IMR-90 (cell line): ENCODE measurements at regions not wholly inside any gene's neighbourhood (a gene's known extent, or its start where the extent isn't known, plus 50 kb on each side); places are given as distances from the start of the nearest gene placed in this dataset.

ENCODE experiments used
- ATAC-seq: fragments of 200-7000 bp; cut with Tn5 transposase; 2 replicates; pipeline ENCODE4 v1.9.1; 2020; ENCODE audit warnings: low read depth, mild to moderate bottlenecking, moderate library complexity
- BruUV-seq: library from RNA; stranded (reverse); fragments of 400-500 nt; replicated peaks from 2 replicates; lab custom pipeline; 2021; lab: Mats Ljungman, UMichigan
- CTCF ChIA-PET: fragments of 300-600 bp; formaldehyde crosslinking; extraction: SDS; loops from one replicate; lab custom pipeline; 2021; ENCODE audit warnings: antibody characterized with exemption; lab: Yijun Ruan, JAX
- POLR2A ChIA-PET: fragments of 300-600 bp; sonication (Branson Sonifier 250); formaldehyde crosslinking; loops from one replicate; lab custom pipeline; 2022; ENCODE audit warnings: antibody characterized with exemption; ENCODE audit not compliant: unreplicated experiment; lab: Charles Lee
- DNase-seq: peaks from one replicate; pipeline ENCODE4 v3.0.0; 2013
- H2AFZ ChIP-seq: replicated peaks from 2 replicates; pipeline ENCODE3; 2013; ENCODE audit warnings: low read length, mild to moderate bottlenecking; ENCODE audit not compliant: poor library complexity
- H2AK5ac ChIP-seq: 2 replicates; pipeline ENCODE4 v1.6.1; 2013; ENCODE audit warnings: low read depth, low read length, inconsistent platforms
- H2AK9ac ChIP-seq: replicated peaks from 2 replicates; pipeline ENCODE3; 2013; ENCODE audit warnings: mild to moderate bottlenecking, low read depth, low read length, moderate library complexity; ENCODE audit not compliant: poor library complexity
- H2BK120ac ChIP-seq: 2 replicates; pipeline ENCODE4 v1.6.1; 2013; ENCODE audit warnings: low read depth, low read length, inconsistent platforms
- H2BK15ac ChIP-seq: 3 replicates; pipeline ENCODE4 v1.6.1; 2013; ENCODE audit warnings: low read depth, low read length, inconsistent platforms
- H2BK20ac ChIP-seq: 2 replicates; pipeline ENCODE4 v1.6.1; 2013; ENCODE audit warnings: low read depth, mild to moderate bottlenecking, inconsistent platforms, low read length, moderate library complexity
- H2BK5ac ChIP-seq: 2 replicates; pipeline ENCODE4 v1.6.1; 2013; ENCODE audit warnings: mild to moderate bottlenecking, low read depth, low read length, inconsistent platforms; ENCODE audit not compliant: poor library complexity, severe bottlenecking
- H3K14ac ChIP-seq: replicated peaks from 2 replicates; pipeline ENCODE4 v1.6.1; 2013; ENCODE audit warnings: low read depth, low read length, inconsistent platforms
- H3K18ac ChIP-seq: 2 replicates; pipeline ENCODE4 v1.6.1; 2013; ENCODE audit warnings: low read depth, low read length, control low read depth
- H3K23ac ChIP-seq: 2 replicates; pipeline ENCODE4 v1.6.1; 2013; ENCODE audit warnings: low read depth, low read length, inconsistent platforms
- H3K27ac ChIP-seq: 2 replicates; pipeline ENCODE4 v1.5.1; 2013; ENCODE audit warnings: mild to moderate bottlenecking, control low read depth, low read length; ENCODE audit not compliant: insufficient read depth
- H3K27me3 ChIP-seq: 2 replicates; pipeline ENCODE4 v1.6.1; 2013; ENCODE audit warnings: low read length; ENCODE audit not compliant: control insufficient read depth, insufficient read depth
- H3K36me3 ChIP-seq: 2 replicates; pipeline ENCODE4 v1.6.1; 2013; ENCODE audit warnings: low read length, mixed read lengths; ENCODE audit not compliant: control insufficient read depth, insufficient read depth
- H3K4ac ChIP-seq: 2 replicates; pipeline ENCODE4 v1.6.1; 2013; ENCODE audit warnings: low read depth, low read length, inconsistent platforms
- H3K4me1 ChIP-seq: 2 replicates; pipeline ENCODE4 v1.6.1; 2013; ENCODE audit warnings: low read length, mixed read lengths; ENCODE audit not compliant: control insufficient read depth, insufficient read depth
- H3K4me2 ChIP-seq: 2 replicates; pipeline ENCODE4 v1.6.1; 2013; ENCODE audit warnings: low read depth, mild to moderate bottlenecking, control low read depth, low read length, moderate library complexity
- H3K4me3 ChIP-seq: 2 replicates; pipeline ENCODE4 v1.5.1; 2013; ENCODE audit warnings: low read depth, mild to moderate bottlenecking, control low read depth, low read length, moderate library complexity; ENCODE audit not compliant: insufficient read depth
- H3K56ac ChIP-seq: 2 replicates; pipeline ENCODE4 v1.6.1; 2013; ENCODE audit warnings: low read length, inconsistent platforms; ENCODE audit not compliant: insufficient read depth; ENCODE audit errors: extremely low read depth
- H3K79me1 ChIP-seq, 2 experiments: 2 replicates each; pipeline ENCODE4 v1.6.1; 2013; ENCODE audit warnings: low read length in 2 of 2, inconsistent platforms in 1 of 2, low read depth in 1 of 2
- H3K9ac ChIP-seq: 2 replicates; pipeline ENCODE4 v1.6.1; 2013; ENCODE audit warnings: low read depth, low read length, control low read depth
- H3K9me1 ChIP-seq: 2 replicates; pipeline ENCODE4 v1.6.1; 2013; ENCODE audit warnings: low read length, inconsistent platforms; ENCODE audit not compliant: insufficient read depth
- H3K9me3 ChIP-seq: 2 replicates; pipeline ENCODE4 v1.6.1; 2013; ENCODE audit warnings: low read length; ENCODE audit not compliant: control insufficient read depth, insufficient read depth
- H4K20me1 ChIP-seq: 2 replicates; pipeline ENCODE4 v1.6.1; 2013; ENCODE audit warnings: low read length, inconsistent platforms; ENCODE audit not compliant: insufficient read depth
- H4K5ac ChIP-seq: 2 replicates; pipeline ENCODE4 v1.6.1; 2013; ENCODE audit warnings: mild to moderate bottlenecking, low read depth, low read length, control low read depth
- H4K8ac ChIP-seq, 2 experiments: 2 replicates each; pipeline ENCODE4 v1.6.1; 2013; ENCODE audit warnings: low read depth in 2 of 2, low read length in 2 of 2, control low read depth in 1 of 2, inconsistent platforms in 1 of 2
- H4K91ac ChIP-seq: 2 replicates; pipeline ENCODE4 v1.6.1; 2013; ENCODE audit warnings: low read depth, low read length, inconsistent platforms; ENCODE audit not compliant: insufficient read depth
- FOS ChIP-seq: fragments of 150-350 bp; IDR thresholded peaks from 2 replicates; pipeline ENCODE4 v1.6.1; 2016; ENCODE audit warnings: low read depth, low read length
- MAZ ChIP-seq: IDR thresholded peaks from 2 replicates; pipeline ENCODE4 v1.6.1; 2012; ENCODE audit warnings: low read depth, mild to moderate bottlenecking, low read length, improper control_type of control experiment, moderate library complexity, borderline replicate concordance
- USF2 ChIP-seq: fragments of 150-350 bp; IDR thresholded peaks from 2 replicates; pipeline ENCODE4 v1.6.1; 2017; ENCODE audit warnings: mild to moderate bottlenecking, antibody characterized with exemption, low read length, low read depth
- WGBS, 2 experiments: methylation state at CpG; one replicate each; pipeline versions ENCODE4 v1.1.5 to v1.1.7; 2013; ENCODE audit warnings: missing lambda C conversion rate in 2 of 2; ENCODE audit not compliant: insufficient read length in 1 of 2; ENCODE audit errors: extremely low coverage in 2 of 2; 5-methylcytosine and 5-hydroxymethylcytosine counted together
- dilution Hi-C: fragments of 300-500 bp; cut with HindIII; formaldehyde crosslinking; loops from one replicate; pipeline ENCODE4 v1.14.3; 2018; ENCODE audit warnings: low sequenced_read_pairs; ENCODE audit not compliant: unreplicated experiment
- in situ Hi-C: fragments of 300-500 bp; cut with MboI; formaldehyde crosslinking; loops from 3 replicates; pipeline ENCODE4 v1.14.3; 2019; ENCODE audit warnings: low sequenced_read_pairs, inconsistent platforms, mixed read lengths
- intact Hi-C: fragments of 100-400 bp; cut with micrococcal nuclease; formaldehyde crosslinking; loops from 2 replicates; pipeline ENCODE4 v1.10.0; 2022

- H2AFZ ChIP-seq, result no peak overlapping the region
- peaks cover 3% of the 10 kb centered on the region; the same call in 1 of the 2 replicates for H3K4me1 ChIP-seq
- H3K23ac ChIP-seq, result no peak overlapping the region
- H2BK120ac ChIP-seq, result no peak overlapping the region
- dilution Hi-C loops (no loop called here), intact Hi-C loops (no loop called here), in situ Hi-C loops (no loop called here)
- no peaks in the 10 kb centered on the region for H4K20me1 ChIP-seq
- BruUV-seq, result no TSS peak
- H2BK5ac ChIP-seq, result no peak overlapping the region
- H3K4me3 ChIP-seq, result no peak overlapping the region
- H4K8ac ChIP-seq, result no peak overlapping the region
- POLR2A ChIA-PET, result no interaction called here
- 20% methylated on average over 1 of the region's 10 CpGs; no CpG with 5 or more reads in 1 of the 2 experiments for WGBS, 2 experiments
- H2BK20ac ChIP-seq, result no peak overlapping the region
- H2BK15ac ChIP-seq, result no peak overlapping the region
- no peak for DNase-seq
- H3K27ac ChIP-seq, result no peak overlapping the region
- H3K14ac ChIP-seq, result no peak overlapping the region
- H3K4ac ChIP-seq, result no peak overlapping the region
- ATAC-seq, result no peak
- TF ChIP-seq MAZ, result no peak
- TF ChIP-seq FOS, result no peak
- TF ChIP-seq USF2, result no peak
- H4K5ac ChIP-seq, result no peak overlapping the region
- no peak overlapping the region for H3K9ac ChIP-seq
- peaks cover 79% of the 10 kb centered on the region for H3K27me3 ChIP-seq
- no peaks in the 10 kb centered on the region for H3K79me1 ChIP-seq
- no peaks in the 10 kb centered on the region for H3K9me1 ChIP-seq
- H2AK9ac ChIP-seq, result no peak overlapping the region
- no peak overlapping the region for H2AK5ac ChIP-seq
- H3K9me3 ChIP-seq, result no peaks in the 10 kb centered on the region
- H3K4me2 ChIP-seq, result no peak overlapping the region
- no peak overlapping the region for H4K91ac ChIP-seq
- CTCF ChIA-PET, result interaction anchor here (1.5 to 1.6 kb wide), 2 partner anchors 8 to 36 kb away, joined by 3 to 4 read pairs; no protein-coding TSS in a partner anchor
- H3K18ac ChIP-seq, result no peak overlapping the region
- no peaks in the 10 kb centered on the region for H3K36me3 ChIP-seq
- no peak overlapping the region for H3K56ac ChIP-seq
Measured at GRCh38 chr7:128171342-128171918, 69.6 kb upstream of the LEP start.
